ENCODE measurements at regions not wholly inside any gene's neighbourhood (a gene's known extent, or its start where the extent isn't known, plus 50 kb on each side); places are given as distances from the start of the nearest gene placed in this dataset.

GRCh38 chr2:19178175-19178574, 180.2 kb downstream of the OSR1 start:
- Histone ChIP-seq H3K79me2 (ENCODE audit: control insufficient read depth, insufficient read depth, low read length) (no peaks in the 10 kb centered on the region), H3K9me1 (ENCODE audit: control insufficient read depth, extremely low read depth, insufficient read depth, low read length) (no peaks in the 10 kb centered on the region), H3K9ac (ENCODE audit: control insufficient read depth, extremely low read depth, insufficient read depth, low read length) (no peak overlapping the region), H3K9me3 (ENCODE audit: control insufficient read depth, low read depth, low read length) (no peaks in the 10 kb centered on the region), H3K4me3 (ENCODE audit: control insufficient read depth in 2 of 3, extremely low read depth in 1 of 3, insufficient read depth in 2 of 3, low read depth in 1 of 3, low read length in 3 of 3) (no peak overlapping the region), H4K20me1 (ENCODE audit: control insufficient read depth, extremely low read depth, insufficient read depth, low read length) (no peaks in the 10 kb centered on the region), H3K4me2 (ENCODE audit: control insufficient read depth, extremely low read depth, insufficient read depth, low read depth, low read length) (no peak overlapping the region), H2AFZ (ENCODE audit: control insufficient read depth, low read length) (no peak overlapping the region), H3K27ac (ENCODE audit: control insufficient read depth, insufficient read depth, low read length) (no peak overlapping the region), H3K4me1 (ENCODE audit: control insufficient read depth, extremely low read depth, insufficient read depth, low read length) (no peaks in the 10 kb centered on the region), H3K27me3 (ENCODE audit: control insufficient read depth, extremely low read depth, insufficient read depth, low read length) (no peaks in the 10 kb centered on the region), H3K36me3 (ENCODE audit: control insufficient read depth in 2 of 2, extremely low read depth in 1 of 2, insufficient read depth in 2 of 2, low read length in 2 of 2) (no peaks in the 10 kb centered on the region)
- TF ChIP-seq CTCF (optimal IDR thresholded peaks at IDR 0.05 in 1 of 3, IDR thresholded peaks at IDR 0.05 in 1 of 3, conservative IDR thresholded peaks at IDR 0.05 in 1 of 3; ENCODE audit: extremely low read depth in 1 of 3, insufficient read depth in 2 of 3, low read length in 3 of 3) (no peak), EZH2 (IDR thresholded peaks at IDR 0.05; ENCODE audit: low read length) (no peak)
- dilution Hi-C loops (cut with MboI; ENCODE audit: extremely low pct_ligation_motif_present, low sequenced_read_pairs): no loop called here
- peak; percentile 2 for DNase-seq (ENCODE audit: low read depth, low spot score)
- FAIRE-seq: peak; percentile 68

GRCh38 chr2:19176977-19177376, 181.4 kb downstream of the OSR1 start:
- Histone ChIP-seq H3K9me1 (ENCODE audit: control insufficient read depth, extremely low read depth, insufficient read depth, low read length) (no peaks in the 10 kb centered on the region), H3K4me2 (ENCODE audit: control insufficient read depth, extremely low read depth, insufficient read depth, low read depth, low read length) (no peak overlapping the region), H3K79me2 (ENCODE audit: control insufficient read depth, insufficient read depth, low read length) (no peaks in the 10 kb centered on the region), H3K36me3 (ENCODE audit: control insufficient read depth in 2 of 2, extremely low read depth in 1 of 2, insufficient read depth in 2 of 2, low read length in 2 of 2) (no peaks in the 10 kb centered on the region), H3K27me3 (ENCODE audit: control insufficient read depth, extremely low read depth, insufficient read depth, low read length) (no peaks in the 10 kb centered on the region), H2AFZ (ENCODE audit: control insufficient read depth, low read length) (no peak overlapping the region), H3K9me3 (ENCODE audit: control insufficient read depth, low read depth, low read length) (no peaks in the 10 kb centered on the region), H3K27ac (ENCODE audit: control insufficient read depth, insufficient read depth, low read length) (no peak overlapping the region), H3K4me1 (ENCODE audit: control insufficient read depth, extremely low read depth, insufficient read depth, low read length) (no peaks in the 10 kb centered on the region), H4K20me1 (ENCODE audit: control insufficient read depth, extremely low read depth, insufficient read depth, low read length) (no peaks in the 10 kb centered on the region), H3K4me3 (ENCODE audit: control insufficient read depth in 2 of 3, extremely low read depth in 1 of 3, insufficient read depth in 2 of 3, low read depth in 1 of 3, low read length in 3 of 3) (no peak overlapping the region), H3K9ac (ENCODE audit: control insufficient read depth, extremely low read depth, insufficient read depth, low read length) (no peak overlapping the region)
- TF ChIP-seq CTCF (optimal IDR thresholded peaks at IDR 0.05 in 1 of 3, IDR thresholded peaks at IDR 0.05 in 1 of 3, conservative IDR thresholded peaks at IDR 0.05 in 1 of 3; ENCODE audit: extremely low read depth in 1 of 3, insufficient read depth in 2 of 3, low read length in 3 of 3): no peak
- DNase-seq (ENCODE audit: low read depth, low spot score) (no peak), FAIRE-seq (no peak)
- dilution Hi-C loops (cut with MboI; ENCODE audit: extremely low pct_ligation_motif_present, low sequenced_read_pairs): no loop called here

Data from keratinocyte (primary cell).